ENCODE measurements at regions not wholly inside any gene's neighbourhood (a gene's known extent, or its start where the extent isn't known, plus 50 kb on each side); places are given as distances from the start of the nearest gene placed in this dataset.
"Not testable (repeated sequence)": the region's sequence is repeated elsewhere in the genome, so short reads cannot be mapped to it uniquely, and the experiment has no call there.

GRCh38 chr13:70297189-70297616, 189.0 kb upstream of the KLHL1 start:
- Mint-ChIP-seq H3K4me3 (no peak overlapping the region), H3K36me3 (no peaks in the 10 kb centered on the region), H3K4me1 (no peaks in the 10 kb centered on the region), H3K27ac (no peak overlapping the region), H3K9me3 (peaks cover 21% of the 10 kb centered on the region), H3K27me3 (no peaks in the 10 kb centered on the region)
- no peak for DNase-seq
- CTCF ChIA-PET, result no interaction called here

- no peak for DNase-seq
- H3K27ac Mint-ChIP-seq, result no peak overlapping the region
- CTCF ChIA-PET, result no interaction called here
- H3K4me1 Mint-ChIP-seq, result no peaks in the 10 kb centered on the region
- H3K36me3 Mint-ChIP-seq, result no peaks in the 10 kb centered on the region
- H3K27me3 Mint-ChIP-seq, result no peaks in the 10 kb centered on the region
- no peak overlapping the region for H3K4me3 Mint-ChIP-seq
- H3K9me3 Mint-ChIP-seq, result peaks cover 12% of the 10 kb centered on the region
Measured at GRCh38 chr13:70284371-70284770, 176.1 kb upstream of the KLHL1 start.

GRCh38 chr13:70275841-70276240, 167.6 kb upstream of the KLHL1 start:
- Mint-ChIP-seq H3K9me3 (peaks cover 2% of the 10 kb centered on the region), H3K27ac (no peak overlapping the region), H3K36me3 (no peaks in the 10 kb centered on the region), H3K4me1 (no peaks in the 10 kb centered on the region), H3K27me3 (no peaks in the 10 kb centered on the region), H3K4me3 (no peak overlapping the region)
- CTCF ChIA-PET, result no interaction called here
- DNase-seq, result no peak

- Mint-ChIP-seq H3K27ac (no peak overlapping the region), H3K4me1 (no peaks in the 10 kb centered on the region), H3K36me3 (no peaks in the 10 kb centered on the region), H3K27me3 (no peaks in the 10 kb centered on the region), H3K4me3 (no peak overlapping the region), H3K9me3 (peaks cover 14% of the 10 kb centered on the region)
- CTCF ChIA-PET, result no interaction called here
- no peak for DNase-seq
Measured at GRCh38 chr13:70255406-70255991, 147.2 kb upstream of the KLHL1 start.

- Mint-ChIP-seq H3K27ac (no peak overlapping the region), H3K4me3 (no peak overlapping the region), H3K27me3 (no peaks in the 10 kb centered on the region), H3K4me1 (no peaks in the 10 kb centered on the region), H3K9me3 (peaks cover 19% of the 10 kb centered on the region), H3K36me3 (no peaks in the 10 kb centered on the region)
- DNase-seq, result no peak
- CTCF ChIA-PET, result no interaction called here
Measured at GRCh38 chr13:70253834-70254233, 145.6 kb upstream of the KLHL1 start.

GRCh38 chr13:70253411-70253810, 145.2 kb upstream of the KLHL1 start:
- Mint-ChIP-seq H3K36me3 (no peaks in the 10 kb centered on the region), H3K27me3 (no peaks in the 10 kb centered on the region), H3K4me1 (no peaks in the 10 kb centered on the region), H3K9me3 (peaks cover 20% of the 10 kb centered on the region), H3K27ac (no peak overlapping the region), H3K4me3 (no peak overlapping the region)
- no peak for DNase-seq
- CTCF ChIA-PET, result no interaction called here

GRCh38 chr13:70249332-70250064, 141.2 kb upstream of the KLHL1 start:
- H3K27me3 Mint-ChIP-seq, result no peaks in the 10 kb centered on the region
- H3K4me1 Mint-ChIP-seq, result no peaks in the 10 kb centered on the region
- no peak overlapping the region for H3K4me3 Mint-ChIP-seq
- H3K36me3 Mint-ChIP-seq, result no peaks in the 10 kb centered on the region
- DNase-seq, result no peak
- CTCF ChIA-PET, result no interaction called here
- peaks cover 11% of the 10 kb centered on the region for H3K9me3 Mint-ChIP-seq
- no peak overlapping the region for H3K27ac Mint-ChIP-seq

- no peak for DNase-seq
- H3K36me3 Mint-ChIP-seq, result no peaks in the 10 kb centered on the region
- H3K9me3 Mint-ChIP-seq, result peaks cover 4% of the 10 kb centered on the region
- H3K27me3 Mint-ChIP-seq, result no peaks in the 10 kb centered on the region
- H3K4me1 Mint-ChIP-seq, result no peaks in the 10 kb centered on the region
- no peak overlapping the region for H3K27ac Mint-ChIP-seq
- CTCF ChIA-PET, result no interaction called here
- no peak overlapping the region for H3K4me3 Mint-ChIP-seq
Measured at GRCh38 chr13:70237131-70237530, 128.9 kb upstream of the KLHL1 start.

- Mint-ChIP-seq H3K36me3 (no peaks in the 10 kb centered on the region), H3K4me3 (no peak overlapping the region), H3K27ac (no peak overlapping the region), H3K4me1 (no peaks in the 10 kb centered on the region), H3K9me3 (peaks cover 6% of the 10 kb centered on the region), H3K27me3 (no peaks in the 10 kb centered on the region)
- CTCF ChIA-PET, result no interaction called here
- DNase-seq, result no peak
Measured at GRCh38 chr13:70235565-70235964, 127.3 kb upstream of the KLHL1 start.

GRCh38 chr13:70223911-70224310, 115.7 kb upstream of the KLHL1 start:
- H3K9me3 Mint-ChIP-seq, result peaks cover 4% of the 10 kb centered on the region

GRCh38 chr13:70222926-70223325, 114.7 kb upstream of the KLHL1 start:
- Mint-ChIP-seq H3K27ac (no peak overlapping the region), H3K36me3 (no peaks in the 10 kb centered on the region), H3K4me1 (no peaks in the 10 kb centered on the region), H3K27me3 (no peaks in the 10 kb centered on the region), H3K4me3 (no peak overlapping the region), H3K9me3 (peaks cover 4% of the 10 kb centered on the region)
- DNase-seq, result no peak
- CTCF ChIA-PET, result no interaction called here

More at GRCh38 chr13:70223911-70224310, 115.7 kb upstream of the KLHL1 start:
- DNase-seq, result no peak
- no peak overlapping the region for H3K27ac Mint-ChIP-seq
- H3K36me3 Mint-ChIP-seq, result no peaks in the 10 kb centered on the region
- H3K4me3 Mint-ChIP-seq, result no peak overlapping the region
- no peaks in the 10 kb centered on the region for H3K4me1 Mint-ChIP-seq
- no peaks in the 10 kb centered on the region for H3K27me3 Mint-ChIP-seq
- CTCF ChIA-PET, result no interaction called here

- CTCF ChIA-PET, result no interaction called here
- no peaks in the 10 kb centered on the region for H3K27me3 Mint-ChIP-seq
- H3K9me3 Mint-ChIP-seq, result peaks cover 5% of the 10 kb centered on the region
- H3K4me3 Mint-ChIP-seq, result no peak overlapping the region
- no peaks in the 10 kb centered on the region for H3K36me3 Mint-ChIP-seq
- no peaks in the 10 kb centered on the region for H3K4me1 Mint-ChIP-seq
- no peak for DNase-seq
- H3K27ac Mint-ChIP-seq, result no peak overlapping the region
Measured at GRCh38 chr13:70218618-70219017, 110.4 kb upstream of the KLHL1 start.

GRCh38 chr13:70208968-70209367, 100.7 kb upstream of the KLHL1 start:
- CTCF ChIA-PET, result not testable (repeated sequence)

GRCh38 chr13:70206671-70207070, 98.4 kb upstream of the KLHL1 start:
- CTCF ChIA-PET, result no interaction called here
- no peak for DNase-seq
- H3K4me3 Mint-ChIP-seq, result no peak overlapping the region
- H3K27me3 Mint-ChIP-seq, result no peaks in the 10 kb centered on the region
- H3K9me3 Mint-ChIP-seq, result peaks cover 12% of the 10 kb centered on the region
- no peaks in the 10 kb centered on the region for H3K4me1 Mint-ChIP-seq
- H3K27ac Mint-ChIP-seq, result no peak overlapping the region
- no peaks in the 10 kb centered on the region for H3K36me3 Mint-ChIP-seq

More at GRCh38 chr13:70208968-70209367, 100.7 kb upstream of the KLHL1 start:
- H3K4me1 Mint-ChIP-seq, H3K27me3 Mint-ChIP-seq, H3K4me3 Mint-ChIP-seq, H3K27ac Mint-ChIP-seq, DNase-seq, H3K36me3 Mint-ChIP-seq: not testable (repeated sequence)
- H3K9me3 Mint-ChIP-seq, result peaks cover 10% of the 10 kb centered on the region

- H3K4me3 Mint-ChIP-seq, result no peak overlapping the region
- no peak for DNase-seq
- H3K27ac Mint-ChIP-seq, result no peak overlapping the region
- no peaks in the 10 kb centered on the region for H3K4me1 Mint-ChIP-seq
- CTCF ChIA-PET, result no interaction called here
- no peaks in the 10 kb centered on the region for H3K27me3 Mint-ChIP-seq
- H3K36me3 Mint-ChIP-seq, result no peaks in the 10 kb centered on the region
- peaks cover 4% of the 10 kb centered on the region for H3K9me3 Mint-ChIP-seq
Measured at GRCh38 chr13:70203661-70204229, 95.5 kb upstream of the KLHL1 start.
